ENCODE measurements at regions not wholly inside any gene's neighbourhood (a gene's known extent, or its start where the extent isn't known, plus 50 kb on each side); places are given as distances from the start of the nearest gene placed in this dataset.

GRCh38 chr2:45169339-45170190 is 160.3 kb upstream of the SIX2 start:
- Histone ChIP-seq H3K27ac (no peak overlapping the region), H3K36me3 (no peaks in the 10 kb centered on the region), H3K9ac (ENCODE audit: low read depth in 2 of 2, low read length in 2 of 2) (no peak overlapping the region), H3K9me3 (no peaks in the 10 kb centered on the region), H3K4me1 (peaks cover 8% of the 10 kb centered on the region), H3K4me3 (peak overlapping the region; percentile 23), H3K27me3 (peaks cover 50% of the 10 kb centered on the region)
- intact Hi-C loops (cut with DNase I), result loop anchor here (10.0 kb wide), 1 partner anchor 195 kb away; no protein-coding TSS in a partner anchor
- DNase-seq, result no peak
- no peak for TF ChIP-seq CTCF (IDR thresholded peaks at IDR 0.05)

GRCh38 chr2:45168711-45169338 is 159.6 kb upstream of the SIX2 start:
- H3K9me3 ChIP-seq, result no peaks in the 10 kb centered on the region
- no peaks in the 10 kb centered on the region for H3K36me3 ChIP-seq
- no peak overlapping the region for H3K9ac ChIP-seq (ENCODE audit: low read depth in 2 of 2, low read length in 2 of 2)
- peaks cover 50% of the 10 kb centered on the region for H3K27me3 ChIP-seq
- peak overlapping the region; percentile 23 for H3K4me3 ChIP-seq
- H3K27ac ChIP-seq, result no peak overlapping the region
- intact Hi-C loops (cut with DNase I), result no loop called here
- no peak for DNase-seq
- no peak for TF ChIP-seq CTCF (IDR thresholded peaks at IDR 0.05)
- H3K4me1 ChIP-seq, result peaks cover 8% of the 10 kb centered on the region

GRCh38 chr2:45167920-45168629 is 158.8 kb upstream of the SIX2 start:
- no peak for TF ChIP-seq CTCF (IDR thresholded peaks at IDR 0.05)
- Histone ChIP-seq H3K36me3 (no peaks in the 10 kb centered on the region), H3K27ac (no peak overlapping the region), H3K4me3 (no peak overlapping the region), H3K27me3 (peaks cover 50% of the 10 kb centered on the region), H3K9me3 (no peaks in the 10 kb centered on the region), H3K9ac (ENCODE audit: low read depth in 2 of 2, low read length in 2 of 2) (no peak overlapping the region), H3K4me1 (peaks cover 8% of the 10 kb centered on the region)
- intact Hi-C loops (cut with DNase I), result no loop called here
- no peak for DNase-seq

DNA sequence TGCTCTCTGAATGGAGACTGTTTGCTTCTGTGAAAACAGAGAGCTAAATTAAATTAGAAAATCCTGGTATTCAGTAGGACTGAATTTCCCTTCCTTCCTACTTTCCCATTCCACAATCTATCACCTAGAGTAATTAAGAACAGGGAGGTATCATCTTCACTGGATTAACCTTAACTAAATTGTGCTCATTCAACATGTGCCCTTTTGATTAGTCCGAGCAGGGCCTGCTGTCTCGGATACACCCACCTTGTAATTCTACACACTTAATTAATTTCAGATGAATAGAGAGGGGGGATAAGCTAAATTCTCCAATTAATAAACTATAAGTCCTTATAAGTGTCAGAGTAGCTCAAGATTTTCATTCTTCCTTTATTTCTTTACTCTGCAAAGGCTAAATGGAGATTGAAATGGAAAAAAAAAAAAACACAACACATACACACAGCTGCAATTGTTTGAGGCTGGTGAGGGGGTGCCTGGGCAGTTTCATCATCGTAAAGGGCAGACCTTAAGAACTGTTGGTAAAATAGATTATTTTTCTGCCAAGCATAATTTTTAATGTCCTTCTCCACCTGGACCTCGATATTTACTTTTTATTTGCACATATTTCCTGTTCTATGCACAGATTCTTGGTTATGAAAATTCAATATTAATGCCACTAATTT is 157.1 kb upstream of the SIX2 start:
- intact Hi-C loops (cut with DNase I), result no loop called here
- Histone ChIP-seq H3K27ac (no peak overlapping the region), H3K9ac (ENCODE audit: low read depth in 2 of 2, low read length in 2 of 2) (no peak overlapping the region), H3K36me3 (no peaks in the 10 kb centered on the region), H3K27me3 (peaks cover 45% of the 10 kb centered on the region), H3K9me3 (no peaks in the 10 kb centered on the region), H3K4me3 (no peak overlapping the region), H3K4me1 (peaks cover 8% of the 10 kb centered on the region)
- TF ChIP-seq CTCF (IDR thresholded peaks at IDR 0.05), result no peak
- no peak for DNase-seq

DNA sequence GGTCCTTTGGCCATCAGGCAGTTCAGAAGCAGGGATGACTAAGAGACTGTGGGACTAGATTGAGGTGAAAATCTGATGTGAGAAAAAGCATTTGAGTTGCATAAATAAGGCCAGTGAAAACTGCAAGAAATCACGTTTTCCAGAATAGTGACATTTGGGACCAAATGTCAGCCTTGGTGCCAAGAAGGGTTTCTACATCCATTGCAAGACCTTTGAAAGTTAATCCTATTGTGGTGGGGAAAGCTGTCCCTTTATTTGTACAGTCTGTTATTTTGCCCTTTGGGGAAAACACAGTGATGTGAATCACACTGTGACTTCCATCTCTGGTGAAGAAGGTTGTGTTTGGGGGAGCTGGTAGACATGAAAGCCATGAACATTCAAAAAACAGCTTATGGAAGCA is 153.5 kb upstream of the SIX2 start:
- Histone ChIP-seq H3K27ac (no peak overlapping the region), H3K4me3 (no peak overlapping the region), H3K9ac (ENCODE audit: low read depth in 2 of 2, low read length in 2 of 2) (no peak overlapping the region), H3K9me3 (no peaks in the 10 kb centered on the region), H3K36me3 (no peaks in the 10 kb centered on the region), H3K27me3 (peaks cover 9% of the 10 kb centered on the region), H3K4me1 (no peaks in the 10 kb centered on the region)
- intact Hi-C loops (cut with DNase I), result no loop called here
- TF ChIP-seq CTCF (IDR thresholded peaks at IDR 0.05), result no peak
- DNase-seq, result no peak

Data from colonic mucosa (tissue), 4 donors.